Stimulated activated CD8-positive, alpha-beta memory T cell treated with anti-CD3 and anti-CD28 coated beads, Interleukin-4, amount 100 ng/mL, for 1 hour (primary cell): ENCODE measurements at regions not wholly inside any gene's neighbourhood (a gene's known extent, or its start where the extent isn't known, plus 50 kb on each side); places are given as distances from the start of the nearest gene placed in this dataset.
"Not testable (repeated sequence)": the region's sequence is repeated elsewhere in the genome, so short reads cannot be mapped to it uniquely, and the experiment has no call there.

ENCODE experiments used
- DNase-seq, 2 donors: peaks; one replicate each; pipeline ENCODE4 v3.0.0-alpha.2; 2020; ENCODE audit warnings: low read depth in 2 of 2, low spot score in 1 of 2

DNA sequence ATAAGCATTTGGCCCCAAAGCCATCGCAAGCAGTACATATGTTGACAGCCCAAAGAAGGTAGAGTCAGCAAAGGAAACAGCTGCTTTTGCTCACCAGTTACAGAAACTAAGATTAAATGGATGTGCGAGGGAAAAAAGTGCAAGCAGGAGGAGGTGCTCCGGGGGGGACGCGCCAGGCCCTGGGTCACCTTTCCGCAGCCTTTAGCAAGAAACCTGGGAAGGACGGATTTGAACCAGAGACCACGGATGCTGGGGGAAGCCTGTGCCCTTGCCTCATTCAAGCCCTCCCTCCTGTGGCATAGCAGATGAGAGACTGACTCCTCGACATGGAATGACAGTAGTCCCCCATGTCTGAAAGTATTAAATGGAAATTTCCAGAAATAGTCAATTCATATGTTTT is 405.6 kb upstream of the PRKCQ start:
- no peak for DNase-seq

DNA sequence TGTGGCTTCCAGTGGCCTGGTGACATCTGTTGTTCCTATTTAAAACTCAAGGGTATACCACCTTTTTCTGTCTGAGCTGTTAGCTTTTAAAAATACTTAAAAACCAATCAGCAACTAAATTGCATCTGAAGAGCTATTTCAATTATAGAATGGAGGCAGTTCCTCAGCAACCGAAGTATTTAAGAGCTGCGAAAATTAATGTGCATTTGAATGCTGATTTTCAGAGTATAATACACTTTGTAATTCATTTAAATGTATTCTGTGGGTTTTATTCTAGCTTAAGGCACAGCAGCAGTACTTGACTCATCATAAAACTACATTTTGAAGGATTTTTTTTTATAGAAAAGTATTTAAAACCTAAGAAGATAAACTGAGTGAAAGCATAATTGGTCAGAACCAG is 404.9 kb upstream of the PRKCQ start:
- DNase-seq, result no peak

DNA sequence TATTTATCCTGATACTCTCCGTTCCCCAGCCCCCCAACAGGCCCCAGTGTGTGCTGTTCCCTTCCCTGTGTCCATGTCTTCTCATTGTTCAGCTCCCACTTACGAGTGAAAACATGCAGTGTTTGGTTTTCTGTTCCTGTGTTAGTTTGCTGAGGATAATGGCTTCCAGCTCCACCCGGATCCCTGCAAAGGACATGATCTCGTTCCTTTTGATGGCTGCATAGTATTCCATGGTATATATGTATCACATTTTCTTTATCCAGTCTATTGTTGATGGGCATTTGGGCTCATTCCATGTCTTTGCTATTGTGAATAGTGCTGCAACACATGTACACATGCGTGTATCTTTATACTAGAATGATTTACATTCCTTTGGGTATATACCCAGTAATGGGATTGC is 403.9 kb upstream of the PRKCQ start:
- not testable (repeated sequence) for DNase-seq

DNA sequence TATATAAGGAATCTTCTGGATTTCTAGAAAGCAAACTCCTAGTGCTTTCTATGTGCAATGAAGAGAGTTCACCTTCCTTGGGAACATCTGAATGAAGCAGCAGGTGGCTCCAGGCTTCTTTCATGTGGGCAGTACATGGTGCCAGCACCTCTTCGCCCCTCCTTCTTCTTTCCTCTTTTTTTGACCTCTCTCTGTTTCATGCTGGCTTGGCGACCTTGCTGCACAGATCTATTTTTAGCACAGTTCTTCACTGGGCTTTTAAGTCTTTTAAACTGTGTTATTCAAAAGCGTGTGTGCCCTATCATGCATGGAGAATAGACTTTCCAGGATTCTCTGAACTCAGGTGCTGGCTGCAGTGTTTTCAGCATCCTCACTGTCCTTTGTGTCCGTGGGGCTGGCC is 400.3 kb upstream of the PRKCQ start:
- no peak for DNase-seq

DNA sequence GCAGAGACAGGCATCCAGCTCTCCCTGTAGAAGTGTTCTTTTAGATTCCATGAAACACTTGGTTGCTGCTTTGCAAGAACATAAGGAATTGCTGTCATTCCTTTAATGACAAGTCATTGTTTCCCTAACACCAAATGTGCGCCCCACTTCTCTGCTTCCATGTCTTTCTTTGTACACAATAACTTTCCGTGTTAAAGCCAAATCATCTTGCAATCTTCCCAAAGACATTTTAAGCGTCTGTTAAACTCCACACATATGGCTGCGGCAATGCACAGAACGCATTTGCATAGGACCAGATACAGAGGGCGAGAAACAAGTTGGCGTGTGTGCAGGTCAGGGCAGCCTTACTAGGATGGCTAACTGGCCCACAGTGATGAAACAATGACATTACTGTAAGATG is 399.3 kb upstream of the PRKCQ start:
- DNase-seq, result no peak

DNA sequence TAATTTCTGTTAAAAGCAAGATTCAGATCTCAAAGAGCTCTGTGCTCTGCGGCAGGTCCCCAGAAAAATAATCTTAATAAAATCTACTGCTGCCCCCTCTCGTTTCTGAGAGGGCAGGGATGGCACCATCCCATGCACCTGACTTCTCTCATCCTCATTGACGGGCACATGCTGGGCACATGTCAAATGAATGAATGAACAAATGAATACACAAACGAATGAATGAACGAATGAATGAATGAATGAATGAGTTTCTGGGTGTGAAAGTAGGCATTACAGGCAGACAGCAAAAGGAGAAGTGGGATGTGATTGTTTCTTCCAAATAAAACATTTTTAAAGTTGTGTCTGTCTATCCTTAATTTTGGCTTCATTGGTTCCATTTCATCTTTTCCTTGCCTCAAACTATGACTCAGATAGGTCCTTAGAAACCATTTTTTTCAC is 398.1 kb upstream of the PRKCQ start:
- DNase-seq, result no peak

DNA sequence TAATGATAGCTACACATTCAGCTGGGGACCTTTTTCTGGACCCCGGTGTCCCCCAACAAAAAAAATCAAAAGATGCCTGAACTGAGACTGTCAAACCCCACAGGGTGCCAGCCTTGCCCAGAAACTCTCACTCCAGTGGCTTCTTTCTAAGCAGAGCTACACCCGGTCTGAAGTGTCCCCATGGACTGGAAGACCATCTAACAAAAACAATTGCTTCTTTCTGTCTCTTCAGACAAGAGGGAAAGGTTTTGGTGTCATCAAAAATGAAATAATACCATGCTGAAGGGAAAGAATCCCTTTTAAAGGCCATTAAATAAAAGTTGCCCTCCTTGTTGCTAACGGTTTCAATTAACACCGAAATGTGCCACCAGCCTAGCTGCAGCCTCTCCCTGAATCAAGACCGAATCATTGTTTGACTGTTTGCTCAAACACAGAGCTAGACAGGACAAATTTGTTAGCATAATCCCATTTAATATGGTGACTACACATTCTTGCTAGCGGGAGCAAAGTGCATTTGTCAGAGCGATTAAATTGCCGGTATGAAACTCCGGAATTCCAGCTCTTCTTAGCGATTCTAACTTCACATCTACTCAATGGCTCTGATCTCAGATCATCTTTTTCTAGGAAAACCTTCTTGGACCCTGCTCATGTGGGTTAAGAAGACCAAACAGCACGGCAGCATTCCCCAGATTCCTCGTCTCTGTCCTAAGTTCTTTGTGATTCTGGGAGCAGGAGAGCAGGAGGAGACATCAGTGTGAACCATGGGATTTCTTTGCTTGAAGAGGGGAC is 397.5 kb upstream of the PRKCQ start:
- DNase-seq, result no peak

DNA sequence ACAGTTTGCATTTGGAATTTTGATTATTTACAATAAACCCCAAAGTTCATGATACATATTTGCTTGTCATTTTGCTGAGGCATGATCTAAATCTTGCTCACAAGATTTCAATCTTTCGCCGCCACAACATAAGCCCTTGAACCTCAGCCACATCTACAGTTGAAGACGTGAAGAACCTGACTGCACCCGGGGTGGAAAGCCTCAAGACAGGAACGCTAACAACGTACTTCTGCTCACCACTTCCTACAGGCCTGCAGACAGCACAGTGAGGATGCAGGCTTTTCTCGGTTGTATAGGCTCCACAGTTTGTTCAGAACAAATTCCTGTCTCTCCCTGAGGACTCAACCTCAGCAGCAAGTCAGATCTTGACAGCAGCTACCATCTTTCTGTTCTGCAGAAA is 393.8 kb upstream of the PRKCQ start:
- no peak for DNase-seq

DNA sequence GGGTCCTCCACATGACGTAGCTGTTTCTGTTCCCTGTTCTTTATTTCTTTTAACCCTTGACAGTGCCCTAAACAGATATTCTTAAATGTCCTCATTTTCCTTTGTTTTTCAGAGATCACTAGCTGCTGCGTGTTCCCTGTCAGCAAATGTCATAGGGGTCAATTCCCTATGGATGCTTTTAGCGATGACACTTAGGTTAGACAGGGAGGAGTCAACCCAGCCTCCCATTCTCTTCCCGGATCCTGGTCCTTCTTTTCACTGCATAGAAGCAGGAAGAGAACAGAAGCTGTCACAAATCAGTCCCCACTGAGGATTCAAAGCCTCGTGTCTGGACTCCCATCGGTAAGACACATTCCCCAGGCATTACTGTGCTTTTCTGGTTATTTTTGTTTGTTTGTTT is 392.1 kb upstream of the PRKCQ start:
- DNase-seq, result no peak

DNA sequence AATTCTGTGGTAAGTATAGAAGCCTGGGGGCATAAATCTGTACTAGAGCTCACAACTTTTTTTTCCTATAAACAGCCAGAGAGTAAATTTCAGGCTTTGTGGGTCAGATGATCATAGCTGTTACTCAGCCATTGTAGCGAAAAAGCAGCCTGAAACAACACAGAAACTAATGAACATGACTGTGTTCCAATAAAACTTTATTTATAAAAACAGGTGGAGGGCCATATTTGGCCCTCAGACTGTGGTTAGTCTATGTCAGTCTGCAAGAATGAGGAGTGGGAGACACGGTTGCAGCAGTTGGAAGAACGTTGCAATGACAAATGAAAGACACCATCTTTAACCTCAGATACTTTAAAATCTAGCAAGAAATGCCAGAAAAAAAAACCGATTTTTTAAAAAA is 389.6 kb upstream of the PRKCQ start:
- DNase-seq, result no peak

DNA sequence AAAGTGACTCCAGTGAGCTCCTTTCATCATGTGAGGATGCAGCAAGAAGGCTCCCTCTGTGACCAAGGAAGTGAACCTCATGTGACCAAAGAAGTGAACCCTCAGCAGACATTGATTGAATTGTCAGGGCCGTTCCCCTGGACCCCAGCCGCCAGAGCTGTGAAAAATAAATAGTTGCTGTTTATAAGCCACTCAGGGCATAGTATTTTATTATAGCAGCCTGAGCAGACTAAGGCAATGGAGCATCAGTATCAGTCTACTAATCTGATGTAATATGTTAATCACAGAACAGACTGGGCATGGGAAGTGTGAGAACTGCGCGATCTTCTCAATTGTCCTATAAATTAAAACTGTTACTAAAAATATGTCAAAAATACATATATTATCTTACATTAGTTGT is 384.5 kb upstream of the PRKCQ start:
- no peak for DNase-seq

DNA sequence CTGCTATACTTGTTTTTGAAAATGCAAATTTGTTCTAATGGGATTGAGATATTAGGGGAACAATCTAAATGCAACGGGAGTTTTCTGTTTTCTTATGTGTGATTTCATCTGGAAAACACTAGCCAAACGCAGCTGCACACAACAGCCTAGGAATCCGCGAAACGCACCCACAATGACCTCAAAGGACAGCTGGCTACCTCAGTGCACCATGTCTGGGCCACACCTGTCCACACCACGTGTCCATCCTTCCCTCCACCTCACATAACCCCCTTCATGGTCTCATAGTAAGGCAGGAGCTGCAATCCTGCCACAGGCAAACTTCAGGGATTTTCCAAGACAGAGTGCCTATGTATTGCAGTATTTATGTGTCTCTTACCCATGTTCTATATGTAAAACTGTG is 382.5 kb upstream of the PRKCQ start:
- DNase-seq, result no peak

DNA sequence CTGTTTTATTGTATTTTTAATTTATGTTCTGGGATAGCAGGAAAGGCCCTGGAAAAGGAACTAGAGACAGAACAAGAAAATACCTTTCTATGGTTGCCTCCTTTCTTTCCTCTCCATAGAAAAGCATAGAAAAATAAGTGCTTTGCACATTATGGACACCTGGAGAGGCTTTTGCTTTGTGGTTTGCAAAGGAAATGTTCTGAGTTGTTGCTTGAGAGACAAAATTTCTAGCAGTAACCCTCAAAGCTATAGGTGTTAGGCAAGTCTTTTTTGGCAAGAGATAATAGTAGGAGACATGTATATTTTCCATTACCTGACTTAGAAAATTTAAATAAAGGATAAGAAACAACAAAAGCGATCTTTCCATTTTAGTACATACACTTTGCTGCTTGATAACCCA is 378.6 kb upstream of the PRKCQ start:
- no peak for DNase-seq

DNA sequence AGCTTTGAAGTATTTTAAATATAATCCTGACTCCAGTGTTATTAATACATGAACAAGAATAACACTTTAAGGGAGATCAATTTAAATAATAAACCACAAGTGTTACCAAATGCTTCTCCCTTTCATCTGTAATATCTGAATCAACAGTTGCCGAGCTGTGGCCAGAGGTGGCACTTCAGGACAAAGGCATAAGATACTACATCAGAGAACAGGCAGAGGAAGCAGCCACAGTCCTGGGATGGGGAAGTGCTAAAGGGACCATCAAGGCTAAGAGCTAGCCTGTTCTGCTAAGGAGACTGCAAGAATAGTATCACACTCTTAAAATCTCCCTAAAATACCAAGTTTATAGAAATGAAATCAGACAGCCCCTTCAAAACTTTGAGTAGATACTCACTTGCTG is 378.2 kb upstream of the PRKCQ start:
- DNase-seq, result no peak

DNA sequence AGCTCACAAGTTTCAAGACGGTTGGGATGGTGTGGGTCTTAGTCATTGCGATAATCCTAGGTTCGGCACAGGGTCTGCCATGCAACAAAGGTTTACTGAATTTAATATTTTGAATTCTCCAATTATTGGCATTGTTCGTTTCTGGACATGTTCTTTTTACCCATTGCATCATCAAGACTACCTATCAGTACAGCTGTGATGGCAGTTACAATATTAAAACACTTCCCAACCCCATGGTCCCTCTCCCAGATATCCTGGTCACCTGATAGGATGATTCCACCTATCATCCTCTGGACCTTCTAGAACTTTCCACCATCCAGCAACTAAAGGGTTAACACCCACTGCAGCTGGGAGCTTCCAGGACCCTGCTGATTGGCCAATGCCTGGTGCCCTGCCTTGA is 377.8 kb upstream of the PRKCQ start:
- DNase-seq, result no peak

DNA sequence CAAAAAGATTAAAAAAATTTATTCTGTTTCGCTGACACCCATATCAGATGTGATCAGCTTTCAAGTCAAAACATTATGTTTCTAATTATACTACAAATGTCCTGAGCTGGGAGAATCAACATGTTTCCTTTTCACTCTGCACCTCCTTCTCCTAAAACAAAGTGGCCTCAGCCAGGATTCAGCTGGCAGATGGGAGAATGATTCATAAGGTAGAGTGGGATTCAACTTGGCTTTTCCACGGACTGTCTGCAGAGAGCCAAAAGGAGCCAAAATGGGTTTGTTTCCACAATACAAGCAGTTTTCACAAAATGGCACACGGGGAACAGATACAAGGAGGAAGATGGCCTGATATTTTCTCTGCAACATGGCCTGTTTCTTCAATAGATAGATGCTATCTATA is 376.5 kb upstream of the PRKCQ start:
- DNase-seq, result no peak

DNA sequence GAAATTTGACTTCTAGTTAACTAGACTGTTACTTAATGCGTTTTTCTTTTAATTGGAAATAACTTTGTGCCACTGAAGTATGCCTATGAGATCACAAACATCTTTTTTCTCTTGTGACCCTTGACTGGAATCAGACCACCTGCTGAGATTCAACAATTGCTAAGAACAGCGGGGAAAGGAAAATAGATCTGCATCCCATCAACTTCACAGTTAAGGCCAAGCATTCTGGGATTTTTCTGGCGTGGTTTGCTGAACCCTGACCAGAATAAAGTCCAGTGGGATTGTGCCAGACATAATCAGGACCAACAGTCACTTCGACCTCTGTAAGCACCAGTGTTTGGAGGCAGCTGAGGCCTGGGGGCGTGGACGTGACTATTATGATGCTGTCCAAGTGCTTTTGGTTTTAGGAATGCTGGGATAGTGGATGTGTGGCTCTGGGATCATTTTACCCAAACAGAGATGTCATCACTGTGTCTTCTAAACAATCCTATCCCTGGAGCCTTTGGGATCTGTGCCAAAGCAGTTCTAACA is 373.3 kb upstream of the PRKCQ start:
- DNase-seq, result no peak

DNA sequence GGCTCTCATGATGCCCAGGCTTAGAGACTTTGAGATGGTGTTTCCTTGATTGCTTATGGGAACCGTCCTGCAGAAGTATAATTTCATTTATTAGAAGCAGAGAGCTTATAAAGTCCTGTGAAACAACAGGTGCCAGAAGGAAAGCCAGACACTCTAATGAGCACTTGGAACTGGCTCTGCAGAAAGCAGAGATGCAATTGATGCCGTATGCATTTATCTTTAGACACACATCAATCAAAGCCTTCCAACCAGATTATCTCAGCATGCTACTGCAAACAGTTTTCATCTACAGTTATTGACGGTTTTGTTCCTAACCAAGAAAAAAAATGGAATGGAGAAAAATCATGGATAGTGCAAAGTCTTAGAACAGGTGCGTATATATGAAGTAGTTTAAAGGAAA is 371.7 kb upstream of the PRKCQ start:
- no peak for DNase-seq

DNA sequence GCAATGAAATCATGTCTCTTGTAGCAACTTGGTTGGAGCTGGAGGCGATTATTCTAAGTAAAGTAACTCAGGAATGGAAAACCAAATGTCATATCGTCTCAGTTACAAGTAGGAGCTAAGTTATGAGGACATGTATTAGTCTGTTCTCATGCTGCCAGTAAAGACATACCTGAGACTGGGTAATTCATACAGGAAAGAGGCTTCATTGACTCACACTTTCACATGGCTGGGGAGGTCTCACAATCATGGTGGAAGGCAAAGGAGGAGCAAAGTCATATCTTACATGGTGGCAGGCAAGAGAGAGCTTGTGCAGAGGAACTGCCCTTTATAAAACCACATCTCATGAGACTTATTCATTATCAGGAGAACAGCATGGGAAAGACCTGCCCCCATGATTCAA is 370.1 kb upstream of the PRKCQ start:
- DNase-seq, result no peak

DNA sequence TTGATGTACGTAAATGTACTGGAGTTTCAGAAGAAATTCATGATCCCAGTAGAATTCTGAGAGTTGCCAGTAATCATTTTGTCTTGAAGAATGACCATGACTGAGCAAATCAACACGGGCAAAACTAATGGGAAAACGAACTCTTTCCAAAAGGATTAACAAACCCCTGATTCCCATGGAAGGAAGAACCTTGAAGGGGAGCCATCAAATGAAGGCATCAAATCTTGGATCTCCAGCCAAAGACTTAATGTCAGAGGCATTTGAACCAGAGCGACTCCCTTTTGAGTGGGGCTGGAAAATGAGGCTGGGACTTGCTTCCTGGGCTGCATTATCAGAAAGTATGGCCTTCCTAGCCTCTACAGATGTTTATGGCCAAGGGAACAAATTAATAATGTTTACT is 364.4 kb upstream of the PRKCQ start:
- no peak for DNase-seq

DNA sequence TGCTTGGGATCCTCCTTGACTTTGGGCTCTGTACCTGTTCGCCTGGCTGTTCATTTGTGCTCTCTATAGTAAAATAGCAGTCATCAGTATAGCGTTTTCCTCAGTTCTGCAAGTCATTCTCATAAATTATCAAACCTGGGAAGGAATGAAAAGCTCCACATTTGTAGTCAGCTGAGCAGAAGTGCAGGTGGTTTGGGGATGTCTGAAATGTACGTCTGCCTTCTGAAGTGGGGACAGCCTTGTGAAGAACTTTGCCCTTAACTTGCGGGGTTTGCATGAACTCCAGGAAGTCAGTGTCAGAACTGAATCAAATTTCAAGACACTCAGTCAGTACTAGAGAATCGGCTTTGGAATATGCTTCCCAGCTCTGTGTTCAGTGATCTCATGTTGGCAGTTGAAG is 358.3 kb upstream of the PRKCQ start:
- no peak for DNase-seq

DNA sequence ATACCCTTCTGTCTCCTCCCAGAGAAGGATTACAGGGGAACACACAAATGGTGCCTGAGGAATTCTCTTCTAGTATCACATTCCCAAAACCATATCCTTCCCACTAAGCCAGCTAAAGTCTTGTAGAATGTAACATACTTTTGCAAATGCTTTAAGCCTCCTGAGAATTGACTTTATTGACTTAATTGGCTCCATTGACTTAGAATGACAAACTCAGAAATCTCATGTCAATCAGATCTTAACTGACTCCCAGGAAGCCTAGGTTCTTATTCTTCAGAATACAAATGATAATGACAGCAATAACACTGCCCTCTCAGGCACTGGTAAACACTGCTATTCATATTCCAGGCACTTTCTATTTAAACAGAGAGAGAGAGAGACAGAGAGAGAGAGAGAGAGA is 356.9 kb upstream of the PRKCQ start:
- DNase-seq, result no peak

DNA sequence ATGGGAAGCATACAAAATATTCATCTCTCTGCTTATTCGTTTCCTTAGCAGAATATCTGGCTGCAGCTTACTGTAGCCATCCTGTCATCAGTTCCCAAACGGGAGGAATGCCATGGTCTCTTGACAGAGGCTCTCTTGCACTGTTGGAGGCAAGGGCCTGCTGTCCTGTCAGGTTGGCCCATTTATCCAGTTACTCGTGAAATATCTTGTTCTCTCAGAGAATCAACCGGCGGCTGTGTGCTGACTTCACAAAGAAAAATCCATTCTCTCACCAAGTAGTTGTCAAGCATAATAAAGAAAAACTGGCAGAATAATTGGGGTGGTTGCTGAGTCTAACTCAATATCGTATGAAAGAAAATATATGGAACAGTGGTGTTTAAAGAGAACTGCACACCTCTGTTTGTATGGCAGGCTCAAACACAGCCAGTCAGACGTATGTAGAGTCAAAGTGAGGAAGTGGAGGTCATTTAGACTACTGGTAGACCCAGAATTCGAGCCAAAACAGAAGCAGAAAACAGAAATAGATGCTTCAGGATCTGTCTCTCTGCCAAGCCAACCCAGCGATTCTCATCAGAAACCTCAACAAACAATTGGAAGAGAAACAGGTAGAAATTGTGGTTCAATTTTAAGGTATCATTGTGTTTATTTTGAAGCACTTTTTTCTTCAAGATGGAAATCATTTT is 349.2 kb upstream of the PRKCQ start:
- no peak for DNase-seq
